ENCODE measurements at regions not wholly inside any gene's neighbourhood (a gene's known extent, or its start where the extent isn't known, plus 50 kb on each side); places are given as distances from the start of the nearest gene placed in this dataset.

DNA sequence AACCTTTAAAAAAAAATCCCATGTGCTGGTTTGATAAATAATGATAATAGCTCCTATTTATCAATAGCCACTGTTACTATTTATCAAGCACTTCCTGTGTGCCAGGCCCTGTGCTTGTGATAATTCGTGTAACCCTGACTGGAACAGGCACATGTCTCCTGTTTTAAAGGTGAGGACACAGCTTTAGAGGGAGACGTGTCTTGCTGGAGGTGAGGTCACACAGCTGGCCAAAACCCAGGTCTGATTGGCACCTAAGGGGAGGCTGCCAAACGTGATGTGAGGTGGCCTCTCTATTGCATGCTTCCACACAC, 156.6 kb downstream of the VRK1 start:
- H3K4me2 ChIP-seq (ENCODE audit: low read depth, low read length) = no peak overlapping the region
- intact Hi-C loops (cut with micrococcal nuclease) (no loop called here), dilution Hi-C loops (cut with HindIII; ENCODE audit: low sequenced_read_pairs, unreplicated experiment) (no loop called here), in situ Hi-C loops (cut with MboI; ENCODE audit: low sequenced_read_pairs) (no loop called here)
- H3K4ac ChIP-seq (ENCODE audit: low read depth, low read length) = no peak overlapping the region
- no peak for TF ChIP-seq POLR2A (IDR thresholded peaks at IDR 0.05; ENCODE audit: low read depth, low read length)
- no peak for TF ChIP-seq CEBPB (IDR thresholded peaks at IDR 0.05; ENCODE audit: low read depth, low read length)
- no peak for TF ChIP-seq MAZ (IDR thresholded peaks at IDR 0.05; ENCODE audit: borderline replicate concordance, low read depth, low read length)
- no peak for TF ChIP-seq RCOR1 (IDR thresholded peaks at IDR 0.05; ENCODE audit: insufficient replicate concordance, low read length)
- no peak for TF ChIP-seq RFX5 (IDR thresholded peaks at IDR 0.05; ENCODE audit: low read depth, low read length)
- no peak for TF ChIP-seq CHD1 (IDR thresholded peaks at IDR 0.05; ENCODE audit: low read depth, low read length)
- TF ChIP-seq SMC3 (IDR thresholded peaks at IDR 0.05; ENCODE audit: low read depth, low read length) = no peak
- TF ChIP-seq MAFK (IDR thresholded peaks at IDR 0.05; ENCODE audit: low read depth, low read length) = no peak
- TF ChIP-seq, protein P1, sequence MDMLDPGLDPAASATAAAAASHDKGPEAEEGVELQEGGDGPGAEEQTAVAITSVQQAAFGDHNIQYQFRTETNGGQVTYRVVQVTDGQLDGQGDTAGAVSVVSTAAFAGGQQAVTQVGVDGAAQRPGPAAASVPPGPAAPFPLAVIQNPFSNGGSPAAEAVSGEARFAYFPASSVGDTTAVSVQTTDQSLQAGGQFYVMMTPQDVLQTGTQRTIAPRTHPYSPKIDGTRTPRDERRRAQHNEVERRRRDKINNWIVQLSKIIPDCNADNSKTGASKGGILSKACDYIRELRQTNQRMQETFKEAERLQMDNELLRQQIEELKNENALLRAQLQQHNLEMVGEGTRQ (IDR thresholded peaks at IDR 0.05; ENCODE audit: low read depth, low read length) = no peak
- no peak for TF ChIP-seq MXI1 (IDR thresholded peaks at IDR 0.05; ENCODE audit: borderline replicate concordance, low read depth, low read length)
- no peak for TF ChIP-seq NFE2L2 (IDR thresholded peaks at IDR 0.05; ENCODE audit: low read depth, low read length)
- no peak for TF ChIP-seq RAD21 (IDR thresholded peaks at IDR 0.05; ENCODE audit: low read length)
- no peak for TF ChIP-seq BHLHE40 (IDR thresholded peaks at IDR 0.05; ENCODE audit: low read depth, low read length)
- TF ChIP-seq, protein P2, sequence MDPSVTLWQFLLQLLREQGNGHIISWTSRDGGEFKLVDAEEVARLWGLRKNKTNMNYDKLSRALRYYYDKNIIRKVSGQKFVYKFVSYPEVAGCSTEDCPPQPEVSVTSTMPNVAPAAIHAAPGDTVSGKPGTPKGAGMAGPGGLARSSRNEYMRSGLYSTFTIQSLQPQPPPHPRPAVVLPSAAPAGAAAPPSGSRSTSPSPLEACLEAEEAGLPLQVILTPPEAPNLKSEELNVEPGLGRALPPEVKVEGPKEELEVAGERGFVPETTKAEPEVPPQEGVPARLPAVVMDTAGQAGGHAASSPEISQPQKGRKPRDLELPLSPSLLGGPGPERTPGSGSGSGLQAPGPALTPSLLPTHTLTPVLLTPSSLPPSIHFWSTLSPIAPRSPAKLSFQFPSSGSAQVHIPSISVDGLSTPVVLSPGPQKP (IDR thresholded peaks at IDR 0.05; ENCODE audit: borderline replicate concordance, low read depth, low read length) = no peak
- no peak for TF ChIP-seq FOS (IDR thresholded peaks at IDR 0.05; ENCODE audit: low read depth, low read length)
- TF ChIP-seq, protein P3, sequence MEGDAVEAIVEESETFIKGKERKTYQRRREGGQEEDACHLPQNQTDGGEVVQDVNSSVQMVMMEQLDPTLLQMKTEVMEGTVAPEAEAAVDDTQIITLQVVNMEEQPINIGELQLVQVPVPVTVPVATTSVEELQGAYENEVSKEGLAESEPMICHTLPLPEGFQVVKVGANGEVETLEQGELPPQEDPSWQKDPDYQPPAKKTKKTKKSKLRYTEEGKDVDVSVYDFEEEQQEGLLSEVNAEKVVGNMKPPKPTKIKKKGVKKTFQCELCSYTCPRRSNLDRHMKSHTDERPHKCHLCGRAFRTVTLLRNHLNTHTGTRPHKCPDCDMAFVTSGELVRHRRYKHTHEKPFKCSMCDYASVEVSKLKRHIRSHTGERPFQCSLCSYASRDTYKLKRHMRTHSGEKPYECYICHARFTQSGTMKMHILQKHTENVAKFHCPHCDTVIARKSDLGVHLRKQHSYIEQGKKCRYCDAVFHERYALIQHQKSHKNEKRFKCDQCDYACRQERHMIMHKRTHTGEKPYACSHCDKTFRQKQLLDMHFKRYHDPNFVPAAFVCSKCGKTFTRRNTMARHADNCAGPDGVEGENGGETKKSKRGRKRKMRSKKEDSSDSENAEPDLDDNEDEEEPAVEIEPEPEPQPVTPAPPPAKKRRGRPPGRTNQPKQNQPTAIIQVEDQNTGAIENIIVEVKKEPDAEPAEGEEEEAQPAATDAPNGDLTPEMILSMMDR (conservative IDR thresholded peaks at IDR 0.05; ENCODE audit: low read depth, low read length) = no peak
- H2BK20ac ChIP-seq (ENCODE audit: low read depth, low read length) = no peak overlapping the region
- H3K4me3 ChIP-seq (ENCODE audit: insufficient read depth, low read depth, low read length) = no peak overlapping the region
- no peak overlapping the region for H3K27ac ChIP-seq (ENCODE audit: insufficient read depth, low read length)
- no peaks in the 10 kb centered on the region for H3K27me3 ChIP-seq (ENCODE audit: control insufficient read depth, insufficient read depth, low read length)
- H2AK5ac ChIP-seq (ENCODE audit: low read depth, low read length) = no peak overlapping the region
- H3K36me3 ChIP-seq (ENCODE audit: control insufficient read depth, insufficient read depth, low read length) = no peaks in the 10 kb centered on the region
- H3K56ac ChIP-seq (ENCODE audit: extremely low read depth, insufficient read depth, low read length) = no peak overlapping the region
- DNase-seq = no peak
- H3K79me1 ChIP-seq (ENCODE audit: low read depth in 1 of 2, low read length in 2 of 2) = no peaks in the 10 kb centered on the region
- H4K8ac ChIP-seq (ENCODE audit: low read depth in 2 of 2, low read length in 2 of 2) = no peak overlapping the region
- WGBS, 2 experiments (ENCODE audit: extremely low coverage in 2 of 2, insufficient read length in 1 of 2) = no CpG with 5 or more reads among the region's 3 CpGs
- no peak overlapping the region for H3K9ac ChIP-seq (ENCODE audit: low read depth, low read length)
- H4K20me1 ChIP-seq (ENCODE audit: insufficient read depth, low read length) = no peaks in the 10 kb centered on the region
- CTCF ChIA-PET = no interaction called here
- H2BK120ac ChIP-seq (ENCODE audit: low read depth, low read length) = no peak overlapping the region
- H3K4me1 ChIP-seq (ENCODE audit: control insufficient read depth, insufficient read depth, low read length) = no peaks in the 10 kb centered on the region
- H3K9me1 ChIP-seq (ENCODE audit: insufficient read depth, low read length) = no peaks in the 10 kb centered on the region
- ATAC-seq (ENCODE audit: low read depth) = no peak
- peaks cover 30% of the 10 kb centered on the region for H3K9me3 ChIP-seq (ENCODE audit: control insufficient read depth, insufficient read depth, low read length)
- H2BK5ac ChIP-seq (ENCODE audit: low read depth, low read length, poor library complexity, severe bottlenecking) = no peak overlapping the region
- H4K5ac ChIP-seq (ENCODE audit: low read depth, low read length) = no peak overlapping the region
- H3K18ac ChIP-seq (ENCODE audit: low read depth, low read length) = no peak overlapping the region
- no peak overlapping the region for H3K23ac ChIP-seq (ENCODE audit: low read depth, low read length)
- H2AFZ ChIP-seq (replicated peaks; ENCODE audit: low read length, poor library complexity) = no peak overlapping the region
- no TSS peak for BruUV-seq (replicated peaks)
- no peak overlapping the region for H2AK9ac ChIP-seq (replicated peaks; ENCODE audit: low read depth, low read length, poor library complexity)
- H3K14ac ChIP-seq (replicated peaks; ENCODE audit: low read depth, low read length) = no peak overlapping the region
- H4K91ac ChIP-seq (ENCODE audit: insufficient read depth, low read depth, low read length) = no peak overlapping the region
- H2BK15ac ChIP-seq (ENCODE audit: low read depth, low read length) = no peak overlapping the region
- POLR2A ChIA-PET (ENCODE audit: unreplicated experiment) = no interaction called here

Data from IMR-90 (cell line).